Fibroblast of lung (primary cell): ENCODE measurements at regions not wholly inside any gene's neighbourhood (a gene's known extent, or its start where the extent isn't known, plus 50 kb on each side); places are given as distances from the start of the nearest gene placed in this dataset.
"Not testable (repeated sequence)": the region's sequence is repeated elsewhere in the genome, so short reads cannot be mapped to it uniquely, and the experiment has no call there.

Experiments used
- EZH2 ChIP-seq: IDR thresholded peaks from 2 replicates; pipeline ENCODE4 v1.5.1; 2012; ENCODE audit warnings: low read length, control low read depth, mild to moderate bottlenecking; ENCODE audit errors: missing control alignments
- TF ChIP-seq, protein P1 (sequence below), 2 donors: IDR thresholded peaks in 1 of 2; conservative IDR thresholded peaks in 1 of 2; 1 replicate in 1 of 2; 2 replicates in 1 of 2; pipeline ENCODE4 v1.5.1; 2011 to 2012; ENCODE audit warnings: low read length in 2 of 2, control low read depth in 1 of 2, inconsistent platforms in 1 of 2, low read depth in 1 of 2, mild to moderate bottlenecking in 1 of 2

DNA sequence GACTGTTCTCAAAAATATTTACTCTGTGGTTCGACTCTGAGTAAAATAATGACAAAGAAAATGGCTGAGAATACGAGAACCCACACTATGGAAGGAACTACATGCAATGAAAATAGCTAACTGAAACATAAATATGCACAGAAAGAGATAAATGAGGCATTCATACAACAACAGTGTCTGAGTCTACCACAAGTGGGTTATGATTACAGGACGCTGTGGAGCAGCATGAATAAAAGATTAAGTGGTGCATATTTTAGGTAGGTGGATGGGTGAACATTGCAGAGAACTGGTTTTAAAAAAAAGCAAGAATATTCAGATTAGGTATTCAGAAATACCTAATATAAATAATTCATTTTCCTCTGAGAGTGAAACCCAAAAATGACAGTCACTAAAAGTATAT, 93.9 kb upstream of the TRIM77 start:
- TF ChIP-seq, protein P1, sequence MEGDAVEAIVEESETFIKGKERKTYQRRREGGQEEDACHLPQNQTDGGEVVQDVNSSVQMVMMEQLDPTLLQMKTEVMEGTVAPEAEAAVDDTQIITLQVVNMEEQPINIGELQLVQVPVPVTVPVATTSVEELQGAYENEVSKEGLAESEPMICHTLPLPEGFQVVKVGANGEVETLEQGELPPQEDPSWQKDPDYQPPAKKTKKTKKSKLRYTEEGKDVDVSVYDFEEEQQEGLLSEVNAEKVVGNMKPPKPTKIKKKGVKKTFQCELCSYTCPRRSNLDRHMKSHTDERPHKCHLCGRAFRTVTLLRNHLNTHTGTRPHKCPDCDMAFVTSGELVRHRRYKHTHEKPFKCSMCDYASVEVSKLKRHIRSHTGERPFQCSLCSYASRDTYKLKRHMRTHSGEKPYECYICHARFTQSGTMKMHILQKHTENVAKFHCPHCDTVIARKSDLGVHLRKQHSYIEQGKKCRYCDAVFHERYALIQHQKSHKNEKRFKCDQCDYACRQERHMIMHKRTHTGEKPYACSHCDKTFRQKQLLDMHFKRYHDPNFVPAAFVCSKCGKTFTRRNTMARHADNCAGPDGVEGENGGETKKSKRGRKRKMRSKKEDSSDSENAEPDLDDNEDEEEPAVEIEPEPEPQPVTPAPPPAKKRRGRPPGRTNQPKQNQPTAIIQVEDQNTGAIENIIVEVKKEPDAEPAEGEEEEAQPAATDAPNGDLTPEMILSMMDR (conservative IDR thresholded peaks at IDR 0.05 in 1 of 2, IDR thresholded peaks at IDR 0.05 in 1 of 2; ENCODE audit: low read depth in 1 of 2, low read length in 2 of 2): not testable (repeated sequence)
- not testable (repeated sequence) for TF ChIP-seq EZH2
